AG09309 (cell line): ENCODE measurements at regions not wholly inside any gene's neighbourhood (a gene's known extent, or its start where the extent isn't known, plus 50 kb on each side); places are given as distances from the start of the nearest gene placed in this dataset.

Experiments
- DNase-seq: peaks from one replicate; pipeline ENCODE4 v3.0.0-alpha.2; 2010; ENCODE audit warnings: low read depth
- H3K4me3 ChIP-seq: 2 replicates; pipeline ENCODE4 v1.5.1; 2011; ENCODE audit warnings: mild to moderate bottlenecking, low read depth, low read length, moderate library complexity; ENCODE audit not compliant: control insufficient read depth
- TF ChIP-seq, protein P1 (sequence below): IDR thresholded peaks from 2 replicates; pipeline ENCODE4 v1.5.1; 2011; ENCODE audit warnings: mild to moderate bottlenecking, low read depth, low read length, inconsistent platforms; ENCODE audit not compliant: insufficient read depth, control insufficient read depth; ENCODE audit errors: missing control alignments

DNA sequence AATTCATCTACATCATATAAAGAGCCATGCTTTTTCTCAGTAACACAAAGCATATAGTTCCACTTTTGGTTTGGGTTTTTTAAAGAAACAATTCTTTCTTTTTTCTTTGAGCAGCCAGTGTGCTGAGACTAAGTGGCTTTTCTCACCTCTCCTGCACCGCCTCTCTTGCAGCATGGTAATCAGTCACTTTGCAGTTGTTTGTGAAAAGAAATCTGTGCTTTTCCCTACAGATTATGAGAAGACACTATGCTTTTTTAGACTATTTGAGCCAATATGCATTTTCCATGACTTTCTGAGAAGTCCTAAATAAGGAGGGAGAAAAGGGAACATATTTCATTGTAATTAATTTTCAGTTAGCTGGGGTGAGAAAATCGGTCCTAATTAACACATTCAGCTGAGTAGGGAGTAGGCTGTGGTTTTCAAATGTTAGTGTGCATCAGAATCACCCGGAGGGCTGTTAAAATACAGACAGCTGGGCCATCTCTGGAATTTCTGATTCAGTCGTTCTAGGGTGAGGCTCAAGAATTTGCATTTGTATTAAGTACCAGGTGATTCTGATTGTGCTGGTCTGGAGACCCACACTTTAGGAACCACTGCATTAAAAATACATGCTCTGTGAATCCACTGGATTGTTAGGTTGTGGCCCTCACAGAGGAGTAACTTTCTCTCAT is 155.2 kb downstream of the TINAG start:
- no peak overlapping the region for H3K4me3 ChIP-seq
- no peak for DNase-seq
- TF ChIP-seq, protein P1, sequence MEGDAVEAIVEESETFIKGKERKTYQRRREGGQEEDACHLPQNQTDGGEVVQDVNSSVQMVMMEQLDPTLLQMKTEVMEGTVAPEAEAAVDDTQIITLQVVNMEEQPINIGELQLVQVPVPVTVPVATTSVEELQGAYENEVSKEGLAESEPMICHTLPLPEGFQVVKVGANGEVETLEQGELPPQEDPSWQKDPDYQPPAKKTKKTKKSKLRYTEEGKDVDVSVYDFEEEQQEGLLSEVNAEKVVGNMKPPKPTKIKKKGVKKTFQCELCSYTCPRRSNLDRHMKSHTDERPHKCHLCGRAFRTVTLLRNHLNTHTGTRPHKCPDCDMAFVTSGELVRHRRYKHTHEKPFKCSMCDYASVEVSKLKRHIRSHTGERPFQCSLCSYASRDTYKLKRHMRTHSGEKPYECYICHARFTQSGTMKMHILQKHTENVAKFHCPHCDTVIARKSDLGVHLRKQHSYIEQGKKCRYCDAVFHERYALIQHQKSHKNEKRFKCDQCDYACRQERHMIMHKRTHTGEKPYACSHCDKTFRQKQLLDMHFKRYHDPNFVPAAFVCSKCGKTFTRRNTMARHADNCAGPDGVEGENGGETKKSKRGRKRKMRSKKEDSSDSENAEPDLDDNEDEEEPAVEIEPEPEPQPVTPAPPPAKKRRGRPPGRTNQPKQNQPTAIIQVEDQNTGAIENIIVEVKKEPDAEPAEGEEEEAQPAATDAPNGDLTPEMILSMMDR, result no peak

DNA sequence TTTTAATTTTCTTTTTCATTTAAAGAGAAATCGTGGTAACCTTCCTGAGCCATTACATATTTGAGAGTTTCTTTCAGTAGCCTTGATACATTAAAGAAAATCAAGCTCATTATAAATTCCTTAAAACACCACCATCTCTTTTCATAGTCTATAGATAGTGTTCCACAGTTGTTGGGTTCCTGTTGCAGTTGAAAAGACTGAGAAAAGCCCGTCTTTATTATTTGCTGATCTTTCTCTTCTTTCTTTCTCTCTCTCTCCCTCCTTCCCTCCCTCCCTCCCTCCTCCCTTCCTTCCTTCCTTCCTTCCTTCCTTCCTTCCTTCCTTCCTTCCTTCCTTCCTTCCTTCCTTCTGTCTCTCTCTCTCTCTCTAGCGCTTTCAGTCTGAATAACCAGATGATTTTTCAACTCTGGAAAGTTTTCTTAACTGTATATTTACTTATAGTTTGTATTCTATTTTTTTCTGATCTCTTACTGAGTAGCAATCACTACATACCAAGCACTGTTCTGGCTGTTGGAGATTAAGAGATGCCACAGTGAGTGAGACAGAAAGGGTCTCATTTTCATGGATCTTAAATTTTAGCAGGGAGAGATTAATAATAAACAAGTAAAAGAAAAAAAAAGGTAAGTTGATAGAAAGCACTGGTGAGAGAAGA is 157.5 kb downstream of the TINAG start:
- no peak overlapping the region for H3K4me3 ChIP-seq
- TF ChIP-seq, protein P1, result no peak
- DNase-seq, result no peak

DNA sequence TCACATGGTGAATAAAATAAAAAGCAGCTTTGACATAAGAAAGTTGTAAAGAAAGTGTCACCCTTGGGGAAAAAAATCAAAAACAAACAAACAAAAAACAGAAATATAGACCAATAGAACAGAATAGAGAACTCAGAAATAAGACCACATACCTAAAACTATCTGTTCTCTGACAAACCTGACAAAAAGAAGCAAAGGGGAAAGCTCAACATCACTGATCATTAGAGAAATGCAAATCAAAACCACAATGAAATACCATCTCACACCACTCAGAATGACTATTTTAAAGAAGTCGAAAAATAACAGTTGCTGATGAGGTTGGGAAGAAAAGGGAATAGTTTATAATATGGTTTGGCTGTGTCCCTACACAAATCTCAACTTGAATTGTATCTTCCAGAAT is 159.1 kb downstream of the TINAG start:
- TF ChIP-seq, protein P1, result no peak
- DNase-seq, result no peak

DNA sequence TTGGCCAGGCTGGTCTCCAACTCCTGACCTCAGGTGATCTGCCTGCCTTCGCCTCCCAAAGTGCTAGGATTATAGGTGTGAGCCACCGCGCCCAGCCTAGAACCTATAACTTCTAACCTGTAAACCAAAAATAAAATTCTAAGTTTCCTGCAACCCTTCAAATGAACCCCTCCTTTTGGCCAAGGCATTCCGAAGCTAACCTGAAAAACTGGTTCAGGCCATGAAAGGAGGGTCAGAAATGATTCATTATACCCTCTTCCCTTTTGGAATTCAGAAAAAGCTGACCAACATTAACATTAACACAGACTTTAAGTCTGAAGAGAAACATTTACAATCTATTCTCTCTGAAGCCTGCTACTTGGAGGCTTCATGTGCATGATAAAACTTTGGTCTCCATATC is 165.1 kb downstream of the TINAG start:
- DNase-seq, result no peak
- TF ChIP-seq, protein P1, result no peak
- H3K4me3 ChIP-seq, result no peak overlapping the region

More for the DNA sequence above, 159.1 kb downstream of the TINAG start:
- no peak overlapping the region for H3K4me3 ChIP-seq

DNA sequence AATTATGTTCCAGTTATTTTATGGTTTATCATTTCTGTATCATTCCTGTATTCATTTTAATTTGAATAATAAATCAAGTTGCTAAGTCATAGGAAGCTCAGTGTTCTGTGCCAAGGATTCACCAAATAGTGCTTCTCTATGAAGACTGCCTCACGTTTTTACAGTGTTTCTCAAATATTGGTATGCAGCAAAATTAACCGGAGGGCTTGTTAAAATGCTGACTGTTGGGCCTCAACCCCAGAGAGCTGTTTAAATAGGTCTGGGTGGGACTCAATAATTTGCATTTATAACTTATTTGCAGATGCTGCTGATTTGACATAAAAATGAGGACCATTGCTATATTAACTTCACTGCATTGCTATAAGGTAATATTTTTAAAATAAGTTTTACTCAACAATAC is 166.7 kb downstream of the TINAG start:
- no peak for DNase-seq
- no peak overlapping the region for H3K4me3 ChIP-seq
- TF ChIP-seq, protein P1, result no peak

DNA sequence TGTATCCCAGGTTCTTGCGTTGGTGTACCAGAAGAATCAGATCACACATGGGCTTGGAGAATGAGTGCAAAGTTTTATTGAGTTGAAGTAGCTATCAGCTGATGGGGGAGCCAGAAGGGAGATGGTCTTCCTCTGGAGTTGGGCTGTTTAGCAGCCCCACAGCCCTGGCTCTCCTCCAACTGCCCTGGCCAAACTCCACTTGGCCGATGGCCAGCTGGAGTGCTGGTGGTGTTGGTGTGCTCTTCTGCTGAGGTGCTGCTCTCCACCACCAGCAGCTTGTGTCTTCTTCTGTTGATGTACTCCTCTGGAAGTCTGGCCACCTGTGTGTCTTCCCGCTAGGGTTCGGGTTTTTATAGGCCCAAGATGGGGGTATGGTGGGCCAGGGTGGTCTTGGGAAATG is 172.8 kb downstream of the TINAG start:
- DNase-seq, result no peak
- TF ChIP-seq, protein P1, result no peak
- H3K4me3 ChIP-seq, result no peak overlapping the region
